ENCODE measurements at regions not wholly inside any gene's neighbourhood (a gene's known extent, or its start where the extent isn't known, plus 50 kb on each side); places are given as distances from the start of the nearest gene placed in this dataset.

DNA sequence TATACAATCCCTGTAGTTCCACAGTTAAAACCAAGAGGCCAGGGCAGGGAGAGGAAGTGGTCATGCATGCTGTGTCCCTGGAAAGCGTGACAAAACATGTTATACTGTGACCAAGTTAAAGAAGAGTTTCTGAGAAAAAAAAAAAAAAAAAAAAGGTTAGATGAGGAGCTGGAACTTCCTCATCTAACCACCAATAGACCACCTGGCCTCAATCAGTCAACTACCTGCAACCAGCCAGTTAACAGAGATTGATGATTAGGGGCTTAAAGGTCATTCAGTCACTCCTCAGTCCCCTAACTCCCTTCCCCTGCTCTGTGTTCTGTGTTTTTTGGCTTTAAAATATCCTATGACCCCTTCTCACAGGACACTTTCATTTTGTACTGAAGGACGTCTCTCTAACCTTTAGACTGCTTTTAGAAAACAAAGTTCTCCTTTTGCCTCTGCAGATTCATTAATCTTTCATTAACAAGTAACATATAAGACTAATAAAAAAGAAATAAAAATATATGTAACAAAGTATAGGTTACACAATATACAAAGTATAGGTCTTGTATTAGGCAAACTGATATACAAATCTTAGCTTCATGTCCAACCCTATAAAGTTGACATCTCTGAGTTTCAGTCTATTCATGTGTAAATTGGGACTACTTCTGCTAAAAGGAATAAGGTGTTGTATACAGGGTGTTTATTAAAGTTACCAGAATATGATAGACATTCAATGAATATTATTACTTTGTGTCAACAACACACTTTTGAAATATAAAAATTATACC lies 179.1 kb upstream of the NDST4 start:
- Histone ChIP-seq H3K4me3 (no peak overlapping the region), H3K4me1 (no peaks in the 10 kb centered on the region), H3K27ac (replicated peaks in 1 of 4) (no peak overlapping the region), H3K9me3 (no peaks in the 10 kb centered on the region), H3K27me3 (no peaks in the 10 kb centered on the region), H3K36me3 (no peaks in the 10 kb centered on the region)
- TF ChIP-seq CTCF (IDR thresholded peaks at IDR 0.05) (no peak), POLR2A (IDR thresholded peaks at IDR 0.05; ENCODE audit: low read depth) (no peak), EP300 (IDR thresholded peaks at IDR 0.05) (no peak), POLR2AphosphoS5 (IDR thresholded peaks at IDR 0.05) (no peak)
- DNase-seq (ENCODE audit: extremely low spot score) = no peak
- WGBS = 38% methylated on average over 2 of the region's 2 CpGs
- intact Hi-C loops (cut with DNase I) = no loop called here

- Histone ChIP-seq H3K36me3 (no peaks in the 10 kb centered on the region), H3K4me3 (no peak overlapping the region), H3K27ac (replicated peaks in 1 of 4) (no peak overlapping the region), H3K27me3 (no peaks in the 10 kb centered on the region), H3K4me1 (no peaks in the 10 kb centered on the region), H3K9me3 (no peaks in the 10 kb centered on the region)
- TF ChIP-seq POLR2AphosphoS5 (IDR thresholded peaks at IDR 0.05) (no peak), CTCF (IDR thresholded peaks at IDR 0.05) (no peak), EP300 (IDR thresholded peaks at IDR 0.05) (no peak), POLR2A (IDR thresholded peaks at IDR 0.05; ENCODE audit: low read depth) (no peak)
- WGBS = 72% methylated on average over 1 of the region's 1 CpG
- DNase-seq (ENCODE audit: extremely low spot score) = no peak
- intact Hi-C loops (cut with DNase I) = no loop called here
These were observed 174.0 kb upstream of the NDST4 start for GRCh38 chr4:115287426-115287825.

GRCh38 chr4:115279330-115279729 lies 165.9 kb upstream of the NDST4 start:
- Histone ChIP-seq H3K4me1 (no peaks in the 10 kb centered on the region), H3K36me3 (no peaks in the 10 kb centered on the region), H3K27me3 (no peaks in the 10 kb centered on the region), H3K4me3 (no peak overlapping the region), H3K27ac (replicated peaks in 1 of 4) (no peak overlapping the region), H3K9me3 (no peaks in the 10 kb centered on the region)
- DNase-seq (ENCODE audit: extremely low spot score) = no peak
- intact Hi-C loops (cut with DNase I) = no loop called here
- 64% methylated on average over 2 of the region's 2 CpGs for WGBS
- no peak for TF ChIP-seq POLR2A (IDR thresholded peaks at IDR 0.05; ENCODE audit: low read depth)
- TF ChIP-seq CTCF (IDR thresholded peaks at IDR 0.05) = no peak
- TF ChIP-seq POLR2AphosphoS5 (IDR thresholded peaks at IDR 0.05) = no peak
- TF ChIP-seq EP300 (IDR thresholded peaks at IDR 0.05) = no peak

GRCh38 chr4:115278830-115279229 lies 165.4 kb upstream of the NDST4 start:
- WGBS = 97% methylated on average over 1 of the region's 1 CpG
- DNase-seq (ENCODE audit: extremely low spot score) = no peak

More at GRCh38 chr4:115278830-115279229, 165.4 kb upstream of the NDST4 start:
- no peak overlapping the region for H3K4me3 ChIP-seq
- H3K27ac ChIP-seq (replicated peaks in 1 of 4) = no peak overlapping the region
- no peaks in the 10 kb centered on the region for H3K9me3 ChIP-seq
- no peaks in the 10 kb centered on the region for H3K27me3 ChIP-seq
- H3K36me3 ChIP-seq = no peaks in the 10 kb centered on the region
- no peak for TF ChIP-seq POLR2A (IDR thresholded peaks at IDR 0.05; ENCODE audit: low read depth)
- TF ChIP-seq EP300 (IDR thresholded peaks at IDR 0.05) = no peak
- no peak for TF ChIP-seq POLR2AphosphoS5 (IDR thresholded peaks at IDR 0.05)
- TF ChIP-seq CTCF (IDR thresholded peaks at IDR 0.05) = no peak
- intact Hi-C loops (cut with DNase I) = no loop called here
- no peaks in the 10 kb centered on the region for H3K4me1 ChIP-seq

All from esophagus muscularis mucosa (tissue), 4 donors.